H54 (cell line): ENCODE measurements at regions not wholly inside any gene's neighbourhood (a gene's known extent, or its start where the extent isn't known, plus 50 kb on each side); places are given as distances from the start of the nearest gene placed in this dataset.

Source experiments
- DNase-seq: peaks from one replicate; pipeline ENCODE4 v3.0.0; 2011; ENCODE audit warnings: low spot score, mixed read lengths; ENCODE audit not compliant: insufficient read length
- FAIRE-seq: peaks from 3 replicates; lab custom pipeline; 2011; peaks lifted over from hg19 to GRCh38; lab: Jason Lieb, UNC
- POLR2A ChIP-seq: IDR thresholded peaks from 2 replicates; pipeline ENCODE4 v1.6.1; 2011; ENCODE audit warnings: low read depth, mild to moderate bottlenecking, low read length

DNA sequence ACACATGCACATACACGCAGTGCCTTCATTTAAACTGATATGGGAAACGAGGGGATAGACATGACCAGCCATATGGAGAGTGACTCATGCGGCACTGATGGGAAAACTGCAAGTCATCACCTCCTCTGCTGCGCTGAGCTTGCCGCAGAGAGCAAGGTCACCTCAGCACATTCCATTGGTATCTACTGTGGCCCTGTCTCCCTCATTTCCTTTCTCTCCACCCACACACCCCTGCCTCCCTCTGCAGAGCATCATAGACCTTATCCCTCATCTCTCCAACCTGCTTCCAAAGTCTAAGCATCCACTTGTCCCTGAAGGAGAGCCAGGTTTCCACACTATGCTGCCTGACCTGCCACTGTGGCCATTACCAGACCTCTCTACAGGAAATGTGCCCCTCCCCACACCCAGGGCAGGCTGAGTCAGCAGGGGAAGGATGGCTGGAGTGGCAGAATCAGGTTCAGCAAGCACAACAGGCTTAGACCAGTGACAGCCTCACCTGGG, 116.9 kb upstream of the SNX19 start:
- TF ChIP-seq POLR2A: no peak
- FAIRE-seq (peak; percentile 70), DNase-seq (peak; percentile 36)

GRCh38 chr11:131036514-131036913, 120.2 kb upstream of the SNX19 start:
- TF ChIP-seq POLR2A: no peak
- FAIRE-seq (no peak), DNase-seq (no peak)

DNA sequence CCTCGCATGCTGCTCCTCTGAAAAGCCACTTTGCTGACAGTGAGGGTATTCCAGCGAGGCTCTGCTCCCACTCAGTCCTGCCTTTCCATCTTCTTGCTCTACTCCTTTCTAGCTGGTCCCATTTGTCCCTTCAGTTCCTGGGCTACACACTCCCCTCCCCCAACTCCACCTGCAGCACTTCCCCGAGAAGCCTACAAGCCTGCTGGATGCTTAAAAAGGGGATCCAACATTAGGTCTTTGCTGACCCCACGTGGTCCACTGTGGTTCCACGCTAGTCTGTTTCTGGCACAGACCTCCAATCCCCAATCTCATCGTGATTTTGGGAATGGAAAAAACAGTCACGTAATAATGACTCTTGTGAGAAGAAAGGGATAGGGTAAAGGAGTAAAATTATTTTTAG, 121.6 kb upstream of the SNX19 start:
- no peak for TF ChIP-seq POLR2A
- DNase-seq: no peak
- FAIRE-seq: no peak

GRCh38 chr11:131038597-131038996, 122.3 kb upstream of the SNX19 start:
- DNase-seq: no peak
- no peak for FAIRE-seq
- no peak for TF ChIP-seq POLR2A

GRCh38 chr11:131041331-131042040, 125.2 kb upstream of the SNX19 start:
- DNase-seq (no peak), FAIRE-seq (no peak)
- no peak for TF ChIP-seq POLR2A

DNA sequence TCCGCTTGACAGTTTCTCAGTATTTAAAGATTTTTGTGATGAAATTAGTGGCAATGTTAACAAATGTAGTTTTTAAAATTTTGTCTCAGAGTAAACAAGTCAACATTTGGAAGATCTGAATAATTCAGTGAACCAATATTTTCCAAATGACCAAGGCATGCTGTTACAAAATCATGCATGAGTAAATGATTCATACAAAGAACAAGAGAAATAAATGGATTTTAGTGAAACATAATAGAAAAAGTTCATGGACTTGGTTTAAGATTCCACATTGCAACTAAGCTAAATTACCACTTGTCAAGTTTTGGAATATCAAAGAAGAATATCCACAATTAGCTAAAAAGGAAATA, 125.7 kb upstream of the SNX19 start:
- FAIRE-seq: no peak
- no peak for DNase-seq
- TF ChIP-seq POLR2A: no peak

GRCh38 chr11:131043251-131043650, 127.0 kb upstream of the SNX19 start:
- no peak for TF ChIP-seq POLR2A
- DNase-seq: no peak
- FAIRE-seq: no peak

- DNase-seq (no peak), FAIRE-seq (no peak)
- TF ChIP-seq POLR2A: no peak
Measured at GRCh38 chr11:131044851-131045250, 128.6 kb upstream of the SNX19 start.

DNA sequence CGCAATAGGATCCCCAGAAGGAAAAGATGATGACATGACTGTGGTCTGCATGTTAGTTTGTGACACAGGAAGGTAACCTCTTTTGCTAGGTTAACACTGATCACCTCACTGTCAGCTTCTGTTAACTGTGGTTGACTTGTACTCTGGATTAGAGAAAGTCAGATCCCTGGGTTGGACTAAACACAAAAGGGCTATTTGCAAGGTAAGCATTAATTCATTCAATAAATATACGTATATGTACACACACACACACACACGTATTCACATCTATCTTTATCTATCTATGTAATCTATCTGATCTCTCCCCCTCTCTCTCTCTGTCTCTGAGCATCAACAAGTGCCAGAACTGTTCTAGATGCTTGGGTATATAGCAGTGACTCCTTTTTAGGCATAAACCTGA, 136.1 kb upstream of the SNX19 start:
- no peak for DNase-seq
- no peak for FAIRE-seq
- no peak for TF ChIP-seq POLR2A

GRCh38 chr11:131056036-131056435, 139.8 kb upstream of the SNX19 start:
- DNase-seq (no peak), FAIRE-seq (no peak)

DNA sequence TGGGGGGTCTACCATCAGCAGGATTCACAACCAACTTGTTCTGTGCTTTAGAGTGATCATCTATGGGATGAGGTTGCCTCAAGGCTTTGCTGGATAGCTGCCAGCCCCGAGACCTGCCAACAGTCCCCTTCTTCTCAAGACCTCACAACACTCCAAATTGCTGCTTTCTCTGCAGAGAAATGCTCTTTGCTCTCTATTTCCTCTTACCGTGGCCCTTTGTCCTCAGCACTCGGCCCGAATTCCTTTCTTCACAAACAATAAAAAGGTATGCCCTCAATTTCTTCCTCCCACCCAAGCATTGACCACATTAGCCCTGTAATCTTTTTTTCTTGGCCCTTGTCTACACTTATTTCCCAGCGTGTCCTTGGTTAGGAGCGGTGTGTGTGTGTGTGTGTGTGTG, 147.4 kb upstream of the SNX19 start:
- no peak for TF ChIP-seq POLR2A
- FAIRE-seq (no peak), DNase-seq (no peak)

More at GRCh38 chr11:131056036-131056435, 139.8 kb upstream of the SNX19 start:
- no peak for TF ChIP-seq POLR2A

DNA sequence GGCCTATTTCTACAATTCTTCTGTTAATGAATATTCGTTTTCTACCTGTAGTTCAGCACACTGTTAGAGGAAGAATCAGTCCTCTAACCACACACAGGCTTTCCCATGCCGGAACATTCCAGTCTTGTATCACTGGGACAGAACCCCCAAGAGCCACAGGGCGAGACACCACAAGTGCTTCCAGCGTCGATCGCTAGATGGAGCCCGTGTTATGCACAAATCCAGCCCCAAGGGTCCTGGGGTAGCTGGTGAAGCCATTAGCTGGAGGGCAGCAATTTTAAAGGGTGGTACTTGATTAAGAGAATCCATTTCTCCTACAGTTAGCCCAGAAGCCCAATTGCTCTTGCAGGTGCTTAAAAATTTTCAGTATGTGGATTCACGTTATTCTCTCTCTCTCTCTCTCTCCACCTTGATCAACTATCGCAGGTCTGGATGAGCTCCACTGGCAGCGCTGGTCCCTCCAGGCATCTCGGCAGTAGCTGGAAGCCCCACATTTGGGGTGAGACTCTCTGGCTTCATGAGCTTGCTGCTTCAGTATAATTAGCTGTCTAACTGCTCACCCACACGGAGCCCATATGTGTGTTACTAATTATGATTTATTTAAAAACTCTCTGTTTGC, 148.2 kb upstream of the SNX19 start:
- FAIRE-seq (no peak), DNase-seq (peak; percentile 15)
- no peak for TF ChIP-seq POLR2A

DNA sequence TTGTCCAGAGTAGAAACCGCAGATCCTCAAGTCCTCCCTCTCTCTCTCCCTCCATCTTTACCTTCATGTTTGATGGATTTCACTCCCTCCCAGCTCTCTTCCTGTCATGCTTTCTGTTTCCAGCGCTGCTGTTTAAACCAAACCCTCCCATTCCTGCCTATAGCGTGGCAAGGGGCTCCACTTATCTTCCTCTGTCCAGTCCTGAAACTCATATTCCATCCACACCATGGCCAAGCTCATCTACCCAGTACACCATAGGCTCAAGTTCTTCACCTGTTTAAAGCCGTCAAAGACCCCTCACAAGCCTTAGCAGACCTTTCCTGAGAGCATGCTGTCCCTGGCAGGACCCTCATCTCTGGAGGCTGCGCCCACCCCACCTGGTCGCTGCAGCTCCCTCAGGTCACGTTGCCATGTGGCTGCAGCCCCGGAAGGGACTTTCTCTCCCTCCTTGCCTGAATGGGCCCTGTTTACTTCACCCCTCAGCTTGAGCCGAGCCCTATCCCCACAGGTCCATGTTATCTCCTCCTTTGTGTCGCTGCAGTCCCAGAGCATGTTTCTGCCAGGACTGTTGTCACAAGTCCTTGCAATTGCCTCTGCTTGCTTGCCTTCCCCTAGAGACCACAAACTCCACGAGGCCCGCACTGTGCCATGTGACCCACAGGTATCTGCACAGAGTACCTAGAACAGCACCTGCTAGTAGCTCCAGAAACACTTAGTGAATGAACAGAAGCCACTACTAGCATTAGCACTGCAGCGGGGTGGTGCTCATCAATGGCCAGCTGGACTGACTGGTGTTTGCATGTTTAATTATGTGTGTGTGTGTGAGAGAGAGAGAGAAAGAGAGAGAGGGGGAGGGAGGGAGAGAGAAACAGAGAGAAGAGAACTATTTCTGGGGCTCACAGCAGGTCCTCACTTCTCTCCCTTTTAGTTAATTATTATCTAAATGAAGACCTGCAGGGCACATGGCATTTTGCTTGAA, 149.4 kb upstream of the SNX19 start:
- no peak for TF ChIP-seq POLR2A
- no peak for DNase-seq
- no peak for FAIRE-seq

- TF ChIP-seq POLR2A: no peak
- DNase-seq (no peak), FAIRE-seq (no peak)
Measured at GRCh38 chr11:131066551-131066950, 150.3 kb upstream of the SNX19 start.
